B cell (primary cell): ENCODE measurements at regions not wholly inside any gene's neighbourhood (a gene's known extent, or its start where the extent isn't known, plus 50 kb on each side); places are given as distances from the start of the nearest gene placed in this dataset.

Experiments
- ATAC-seq: fragments of 200-7000 bp; cut with Tn5 transposase; one replicate; pipeline ENCODE4 v1.10.0; 2021; ENCODE audit warnings: low read depth, mild to moderate bottlenecking, moderate number of reproducible peaks, moderate library complexity
- CTCF ChIA-PET: fragments of 350-600 bp; sonication (Branson Sonifier 250); formaldehyde crosslinking; loops from one replicate; lab custom pipeline; 2021; ENCODE audit warnings: antibody characterized with exemption, inconsistent platforms; lab: Charles Lee
- POLR2A ChIA-PET: fragments of 350-600 bp; sonication (Branson Sonifier 250); formaldehyde crosslinking; loops from one replicate; lab custom pipeline; 2021; ENCODE audit warnings: antibody characterized with exemption; lab: Charles Lee
- DNase-seq: peaks from one replicate; pipeline ENCODE4 v3.0.0; 2013
- H2AFZ ChIP-seq: 2 replicates; pipeline ENCODE4 v1.6.1; 2012; ENCODE audit warnings: mild to moderate bottlenecking, low read depth, low read length; ENCODE audit not compliant: insufficient read depth, poor library complexity, severe bottlenecking
- H3K27ac ChIP-seq, 2 donors: 1 replicate in 1 of 2; 2 replicates in 1 of 2; pipeline ENCODE4 v1.5.1; 2012 to 2013; ENCODE audit warnings: low read length in 2 of 2, mild to moderate bottlenecking in 2 of 2, moderate library complexity in 1 of 2
- H3K27me3 ChIP-seq, 4 experiments: fragments of 200-600 bp in 1 of 4; sonication (generic) in 1 of 4; replicated peaks in 1 of 4; 1 replicate in 2 of 4; 2 replicates in 2 of 4; pipeline versions ENCODE4 v1.6.1 to v1.7.0; 2013 to 2016; ENCODE audit warnings: low read length in 3 of 4, mild to moderate bottlenecking in 2 of 4, mixed read lengths in 1 of 4, moderate library complexity in 1 of 4; ENCODE audit not compliant: insufficient read depth in 4 of 4, control insufficient read depth in 3 of 4; ENCODE audit errors: control extremely low read depth in 1 of 4
- H3K36me3 ChIP-seq, 2 experiments: replicated peaks in 1 of 2; 1 replicate in 1 of 2; 2 replicates in 1 of 2; pipeline versions ENCODE4 v1.6.1 to v1.7.1; 2013; ENCODE audit warnings: low read length in 1 of 2; ENCODE audit not compliant: insufficient read depth in 2 of 2, control insufficient read depth in 1 of 2; ENCODE audit errors: control extremely low read depth in 1 of 2, extremely low read depth in 1 of 2
- H3K4me1 ChIP-seq, 2 donors: fragments of 200-600 bp in 1 of 2; sonication (generic) in 1 of 2; 1 replicate in 1 of 2; 2 replicates in 1 of 2; pipeline versions ENCODE4 v1.5.1 to v1.6.1; 2013 to 2017; ENCODE audit warnings: low read length in 2 of 2; ENCODE audit not compliant: control insufficient read depth in 2 of 2, insufficient read depth in 2 of 2
- H3K4me2 ChIP-seq: replicated peaks from 2 replicates; pipeline ENCODE3; 2012; ENCODE audit warnings: mild to moderate bottlenecking, low read depth, low read length; ENCODE audit not compliant: poor library complexity, severe bottlenecking
- H3K4me3 ChIP-seq, 5 experiments: fragments of 200-600 bp in 1 of 5; sonication (generic) in 1 of 5; 1 replicate in 3 of 5; 2 replicates in 2 of 5; pipeline versions ENCODE4 v1.5.1 to v1.7.0; 2011 to 2016; ENCODE audit warnings: low read length in 4 of 5, mild to moderate bottlenecking in 4 of 5, low read depth in 2 of 5, control low read depth in 1 of 5, moderate library complexity in 1 of 5; ENCODE audit not compliant: insufficient read depth in 1 of 5; ENCODE audit errors: control extremely low read depth in 1 of 5, extremely low read depth in 1 of 5
- H3K79me2 ChIP-seq: fragments of 200-600 bp; sonication (generic); one replicate; pipeline ENCODE4 v1.6.0; 2016; ENCODE audit warnings: low read length; ENCODE audit not compliant: control insufficient read depth, insufficient read depth
- H3K9ac ChIP-seq: fragments of 200-600 bp; sonication (generic); 2 replicates; pipeline ENCODE4 v1.6.1; 2017; ENCODE audit warnings: mild to moderate bottlenecking, low read length, moderate library complexity
- H3K9me3 ChIP-seq, 3 donors: one replicate each; pipeline versions ENCODE4 v1.6.1 to v1.7.1; 2013; ENCODE audit warnings: low read length in 2 of 3; ENCODE audit not compliant: control insufficient read depth in 2 of 3, insufficient read depth in 1 of 3; ENCODE audit errors: control extremely low read depth in 1 of 3
- H4K20me1 ChIP-seq: 2 replicates; pipeline ENCODE4 v1.6.0; 2012; ENCODE audit warnings: mild to moderate bottlenecking, low read length; ENCODE audit not compliant: insufficient read depth, control insufficient read depth, poor library complexity, severe bottlenecking
- H3K27ac Mint-ChIP-seq: one replicate; pipeline ENCODE4 v1.8.0; 2021; ENCODE audit warnings: mixed read lengths
- H3K27me3 Mint-ChIP-seq: one replicate; pipeline ENCODE4 v1.8.0; 2021; ENCODE audit warnings: mixed read lengths
- H3K4me1 Mint-ChIP-seq: one replicate; pipeline ENCODE4 v1.8.0; 2021; ENCODE audit warnings: mixed read lengths
- H3K4me3 Mint-ChIP-seq: one replicate; pipeline ENCODE4 v1.8.0; 2021; ENCODE audit warnings: mixed read lengths
- H3K9me3 Mint-ChIP-seq: one replicate; pipeline ENCODE4 v1.8.0; 2022; ENCODE audit warnings: mixed read lengths; ENCODE audit not compliant: insufficient read depth
- EZH2 ChIP-seq: IDR thresholded peaks from 2 replicates; pipeline ENCODE4 v1.6.1; 2012; ENCODE audit warnings: borderline replicate concordance, low read depth, mild to moderate bottlenecking, moderate library complexity, low read length; ENCODE audit not compliant: insufficient read depth, poor library complexity, severe bottlenecking
- WGBS: methylation state at CpG from one replicate; pipeline ENCODE4 v1.1.5; 2013; ENCODE audit warnings: missing lambda C conversion rate; ENCODE audit not compliant: insufficient coverage; 5-methylcytosine and 5-hydroxymethylcytosine counted together
- intact Hi-C: fragments of 100-400 bp; cut with micrococcal nuclease; formaldehyde crosslinking; loops from one replicate; pipeline ENCODE4 v1.10.0; 2022
- TF ChIP-seq, protein P1 (sequence below): fragments of 200-600 bp; IDR thresholded peaks from one replicate; pipeline ENCODE4 v1.8.0; 2022; ENCODE audit warnings: antibody characterized with exemption, mild to moderate bottlenecking

DNA sequence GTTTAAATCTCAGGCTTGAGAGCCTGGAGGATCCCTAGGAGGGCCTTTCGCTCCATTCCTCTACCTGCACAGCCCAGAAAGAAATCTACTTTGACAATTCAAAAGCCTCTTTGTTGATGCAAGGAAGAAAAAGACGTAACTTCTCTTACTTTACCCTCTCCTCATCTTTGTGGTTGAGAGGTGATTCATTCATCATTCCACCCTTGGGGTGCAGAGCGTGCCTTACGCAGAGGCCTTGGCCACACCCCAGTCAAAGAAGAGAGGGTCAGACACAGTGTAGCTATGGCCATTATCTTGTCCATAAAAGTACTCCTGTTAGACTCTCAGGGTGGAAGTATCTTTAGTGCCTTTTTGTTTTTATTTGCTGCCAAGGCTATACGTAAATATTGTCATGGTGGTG is 184.0 kb downstream of the IRS2 start:
- no peak overlapping the region for H3K27ac Mint-ChIP-seq

DNA sequence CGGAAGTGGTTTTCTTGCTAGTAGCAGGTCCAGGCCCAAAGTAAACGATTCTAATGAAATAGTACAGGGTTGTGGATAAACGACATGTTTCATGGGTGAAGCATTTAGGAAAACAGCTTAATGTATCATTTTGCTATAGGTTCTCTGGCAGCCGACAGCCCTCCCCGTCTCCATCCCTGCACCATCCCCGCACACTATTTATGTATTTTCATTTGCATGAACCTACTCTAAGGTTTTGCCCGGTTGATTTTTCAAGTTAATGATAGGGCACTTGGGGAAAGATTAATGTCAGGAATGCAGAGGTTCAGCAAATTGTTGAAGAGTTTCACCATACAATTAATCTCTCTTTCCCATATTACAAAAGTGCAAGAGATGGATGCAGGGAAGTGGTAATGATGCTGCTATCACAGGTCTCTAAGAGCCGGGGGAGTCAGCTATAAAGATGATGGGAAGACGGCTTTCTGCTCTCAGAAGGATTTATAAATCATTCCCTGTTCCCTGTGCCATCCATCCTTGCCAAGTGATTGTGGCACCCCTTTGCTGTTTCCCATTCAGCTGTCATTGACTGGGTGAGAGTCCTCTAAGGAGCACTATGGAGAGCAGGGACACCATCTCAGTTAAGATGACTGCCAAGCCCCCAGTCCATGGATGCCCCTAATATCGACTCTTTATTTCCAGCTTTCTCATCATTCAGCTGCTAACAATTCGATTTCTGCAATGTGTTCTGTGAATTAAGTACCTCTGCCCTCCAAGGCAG is 186.3 kb downstream of the IRS2 start:
- Mint-ChIP-seq H3K4me1 (no peaks in the 10 kb centered on the region), H3K9me3 (no peaks in the 10 kb centered on the region), H3K27me3 (no peaks in the 10 kb centered on the region), H3K27ac (no peak overlapping the region), H3K4me3 (no peak overlapping the region)
- intact Hi-C loops: no loop called here
- WGBS: 90% methylated on average over 3 of the region's 11 CpGs
- H3K9ac ChIP-seq: no peak overlapping the region
- no peaks in the 10 kb centered on the region for H3K4me1 ChIP-seq
- ChIA-PET POLR2A (no interaction called here), CTCF (no interaction called here)
- H3K27me3 ChIP-seq: no peaks in the 10 kb centered on the region
- H3K4me3 ChIP-seq: no peak overlapping the region
- DNase-seq (no peak), ATAC-seq (no peak)
- H3K4me2 ChIP-seq: no peak overlapping the region
- no peak overlapping the region for H3K27ac ChIP-seq
- H2AFZ ChIP-seq: no peak overlapping the region
- no peaks in the 10 kb centered on the region for H3K36me3 ChIP-seq
- TF ChIP-seq EZH2: no peak
- TF ChIP-seq, protein P1, sequence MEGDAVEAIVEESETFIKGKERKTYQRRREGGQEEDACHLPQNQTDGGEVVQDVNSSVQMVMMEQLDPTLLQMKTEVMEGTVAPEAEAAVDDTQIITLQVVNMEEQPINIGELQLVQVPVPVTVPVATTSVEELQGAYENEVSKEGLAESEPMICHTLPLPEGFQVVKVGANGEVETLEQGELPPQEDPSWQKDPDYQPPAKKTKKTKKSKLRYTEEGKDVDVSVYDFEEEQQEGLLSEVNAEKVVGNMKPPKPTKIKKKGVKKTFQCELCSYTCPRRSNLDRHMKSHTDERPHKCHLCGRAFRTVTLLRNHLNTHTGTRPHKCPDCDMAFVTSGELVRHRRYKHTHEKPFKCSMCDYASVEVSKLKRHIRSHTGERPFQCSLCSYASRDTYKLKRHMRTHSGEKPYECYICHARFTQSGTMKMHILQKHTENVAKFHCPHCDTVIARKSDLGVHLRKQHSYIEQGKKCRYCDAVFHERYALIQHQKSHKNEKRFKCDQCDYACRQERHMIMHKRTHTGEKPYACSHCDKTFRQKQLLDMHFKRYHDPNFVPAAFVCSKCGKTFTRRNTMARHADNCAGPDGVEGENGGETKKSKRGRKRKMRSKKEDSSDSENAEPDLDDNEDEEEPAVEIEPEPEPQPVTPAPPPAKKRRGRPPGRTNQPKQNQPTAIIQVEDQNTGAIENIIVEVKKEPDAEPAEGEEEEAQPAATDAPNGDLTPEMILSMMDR: no peak
- H3K9me3 ChIP-seq: no peaks in the 10 kb centered on the region
- H4K20me1 ChIP-seq: no peaks in the 10 kb centered on the region
- H3K79me2 ChIP-seq: no peaks in the 10 kb centered on the region

More for the DNA sequence above, 184.0 kb downstream of the IRS2 start:
- Histone ChIP-seq H3K27me3 (no peaks in the 10 kb centered on the region), H3K27ac (no peak overlapping the region), H4K20me1 (no peaks in the 10 kb centered on the region), H3K36me3 (no peaks in the 10 kb centered on the region), H3K9ac (no peak overlapping the region), H3K79me2 (no peaks in the 10 kb centered on the region), H2AFZ (no peak overlapping the region), H3K4me1 (no peaks in the 10 kb centered on the region), H3K4me3 (no peak overlapping the region), H3K4me2 (no peak overlapping the region), H3K9me3 (no peaks in the 10 kb centered on the region)
- CTCF ChIA-PET: no interaction called here
- no peaks in the 10 kb centered on the region for H3K4me1 Mint-ChIP-seq
- H3K4me3 Mint-ChIP-seq: no peak overlapping the region
- ATAC-seq: no peak
- intact Hi-C loops: no loop called here
- no peaks in the 10 kb centered on the region for H3K27me3 Mint-ChIP-seq
- H3K9me3 Mint-ChIP-seq: no peaks in the 10 kb centered on the region
- no peak for TF ChIP-seq EZH2
- POLR2A ChIA-PET: no interaction called here
- 83% methylated on average over 1 of the region's 5 CpGs for WGBS
- no peak for DNase-seq
